ENCODE measurements at regions not wholly inside any gene's neighbourhood (a gene's known extent, or its start where the extent isn't known, plus 50 kb on each side); places are given as distances from the start of the nearest gene placed in this dataset.

GRCh38 chr20:11084508-11084907 is 410.7 kb upstream of the JAG1 start:
- no peak for DNase-seq (ENCODE audit: extremely low read depth, low read depth)
- no peak for TF ChIP-seq CTCF (IDR thresholded peaks at IDR 0.05; ENCODE audit: low read depth, low read length)

GRCh38 chr20:11086970-11087369 is 413.2 kb upstream of the JAG1 start:
- no peak for DNase-seq (ENCODE audit: extremely low read depth, low read depth)
- TF ChIP-seq CTCF (IDR thresholded peaks at IDR 0.05; ENCODE audit: low read depth, low read length), result no peak

- DNase-seq (ENCODE audit: extremely low read depth, low read depth), result no peak
- TF ChIP-seq CTCF (IDR thresholded peaks at IDR 0.05; ENCODE audit: low read depth, low read length), result no peak
Measured at GRCh38 chr20:11090751-11091150, 417.0 kb upstream of the JAG1 start.

GRCh38 chr20:11091511-11091910 is 417.7 kb upstream of the JAG1 start:
- no peak for TF ChIP-seq CTCF (IDR thresholded peaks at IDR 0.05; ENCODE audit: low read depth, low read length)
- no peak for DNase-seq (ENCODE audit: extremely low read depth, low read depth)

GRCh38 chr20:11092151-11092550 is 418.4 kb upstream of the JAG1 start:
- no peak for DNase-seq (ENCODE audit: extremely low read depth, low read depth)
- no peak for TF ChIP-seq CTCF (IDR thresholded peaks at IDR 0.05; ENCODE audit: low read depth, low read length)

GRCh38 chr20:11094196-11094595 is 420.4 kb upstream of the JAG1 start:
- no peak for DNase-seq (ENCODE audit: extremely low read depth, low read depth)
- TF ChIP-seq CTCF (IDR thresholded peaks at IDR 0.05; ENCODE audit: low read depth, low read length), result no peak

GRCh38 chr20:11094711-11095110 is 420.9 kb upstream of the JAG1 start:
- no peak for TF ChIP-seq CTCF (IDR thresholded peaks at IDR 0.05; ENCODE audit: low read depth, low read length)
- DNase-seq (ENCODE audit: extremely low read depth, low read depth), result no peak
